Sigmoid colon (tissue), 4 donors: ENCODE measurements at regions not wholly inside any gene's neighbourhood (a gene's known extent, or its start where the extent isn't known, plus 50 kb on each side); places are given as distances from the start of the nearest gene placed in this dataset.

ENCODE experiments used
- CTCF ChIP-seq, 4 experiments: fragments of 450-650 bp in 3 of 4; fragments of 200-600 bp in 1 of 4; IDR thresholded peaks; one replicate each; pipeline ENCODE4 v1.5.1; 2016 to 2019; ENCODE audit warnings: antibody characterized with exemption in 4 of 4, mild to moderate bottlenecking in 3 of 4, moderate library complexity in 2 of 4
- EP300 ChIP-seq, 4 donors: sonication (generic); formaldehyde crosslinking; IDR thresholded peaks; one replicate each; pipeline ENCODE4 v1.6.1; 2017; ENCODE audit warnings: antibody characterized with exemption in 4 of 4

- TF ChIP-seq CTCF (IDR thresholded peaks at IDR 0.05): no peak
- no peak for TF ChIP-seq EP300 (IDR thresholded peaks at IDR 0.05)
Measured at GRCh38 chr5:14081791-14082190, 61.4 kb upstream of the TRIO start.
